D721Med (cell line): ENCODE measurements at regions not wholly inside any gene's neighbourhood (a gene's known extent, or its start where the extent isn't known, plus 50 kb on each side); places are given as distances from the start of the nearest gene placed in this dataset.

Experiments
- DNase-seq: peaks from one replicate; pipeline ENCODE4 v3.0.0; 2011; ENCODE audit warnings: low spot score; ENCODE audit not compliant: insufficient read length
- FAIRE-seq: peaks from 2 replicates; lab custom pipeline; 2011; peaks lifted over from hg19 to GRCh38; lab: Jason Lieb, UNC
- CTCF ChIP-seq: IDR thresholded peaks from 2 replicates; pipeline ENCODE4 v1.5.1; 2012; ENCODE audit warnings: mild to moderate bottlenecking, control low read depth; ENCODE audit not compliant: insufficient read depth; ENCODE audit errors: missing control alignments

- FAIRE-seq (no peak), DNase-seq (no peak)
- TF ChIP-seq CTCF: no peak
Observed at GRCh38 chr14:87698481-87698880, 294.5 kb downstream of the GALC start.

- TF ChIP-seq CTCF: no peak
- DNase-seq (no peak), FAIRE-seq (no peak)
Observed at GRCh38 chr14:87696485-87696884, 296.5 kb downstream of the GALC start.

- no peak for TF ChIP-seq CTCF
- DNase-seq (no peak), FAIRE-seq (no peak)
Observed at GRCh38 chr14:87691042-87691881, 301.7 kb downstream of the GALC start.

GRCh38 chr14:87690076-87690613, 302.8 kb downstream of the GALC start:
- FAIRE-seq (no peak), DNase-seq (no peak)
- TF ChIP-seq CTCF: no peak

- no peak for TF ChIP-seq CTCF
- FAIRE-seq (no peak), DNase-seq (no peak)
Observed at GRCh38 chr14:87688524-87688923, 304.5 kb downstream of the GALC start.

GRCh38 chr14:87687420-87687819, 305.6 kb downstream of the GALC start:
- FAIRE-seq (no peak), DNase-seq (no peak)
- TF ChIP-seq CTCF: no peak

GRCh38 chr14:87686746-87687145, 306.2 kb downstream of the GALC start:
- no peak for TF ChIP-seq CTCF
- FAIRE-seq (no peak), DNase-seq (no peak)
